VCaP (cell line): ENCODE measurements at regions not wholly inside any gene's neighbourhood (a gene's known extent, or its start where the extent isn't known, plus 50 kb on each side); places are given as distances from the start of the nearest gene placed in this dataset.

ENCODE experiments used
- H3K27ac ChIP-seq: fragments of 450-650 bp; 2 replicates; pipeline ENCODE4 v1.5.1; 2017
- CTCF ChIP-seq: fragments of 450-650 bp; conservative IDR thresholded peaks from 2 replicates; pipeline ENCODE4 v1.5.1; 2017; ENCODE audit warnings: mild to moderate bottlenecking, moderate library complexity

GRCh38 chr1:168455764-168456163 lies 88.0 kb downstream of the XCL2 start:
- no peak overlapping the region for H3K27ac ChIP-seq
- TF ChIP-seq CTCF = no peak

- TF ChIP-seq CTCF = no peak
- no peak overlapping the region for H3K27ac ChIP-seq
These were observed 89.5 kb downstream of the XCL2 start for GRCh38 chr1:168454211-168454815.

GRCh38 chr1:168453056-168453455 lies 90.7 kb downstream of the XCL2 start:
- TF ChIP-seq CTCF = no peak

GRCh38 chr1:168452329-168452728 lies 91.5 kb downstream of the XCL2 start:
- TF ChIP-seq CTCF = no peak
- no peak overlapping the region for H3K27ac ChIP-seq

More at GRCh38 chr1:168453056-168453455, 90.7 kb downstream of the XCL2 start:
- H3K27ac ChIP-seq = no peak overlapping the region

GRCh38 chr1:168447871-168448270 lies 95.9 kb downstream of the XCL2 start:
- no peak for TF ChIP-seq CTCF

GRCh38 chr1:168446081-168446480 lies 97.7 kb downstream of the XCL2 start:
- no peak for TF ChIP-seq CTCF
- H3K27ac ChIP-seq = no peak overlapping the region

More at GRCh38 chr1:168447871-168448270, 95.9 kb downstream of the XCL2 start:
- H3K27ac ChIP-seq = no peak overlapping the region

GRCh38 chr1:168443899-168444298 lies 99.9 kb downstream of the XCL2 start:
- no peak overlapping the region for H3K27ac ChIP-seq
- TF ChIP-seq CTCF = no peak
